CD14-positive monocyte (primary cell): ENCODE measurements at regions not wholly inside any gene's neighbourhood (a gene's known extent, or its start where the extent isn't known, plus 50 kb on each side); places are given as distances from the start of the nearest gene placed in this dataset.

ENCODE experiments used
- DNase-seq, 3 donors: peaks; one replicate each; pipeline ENCODE4 v3.0.0-alpha.2; 2011 to 2022
- H2AFZ ChIP-seq: 2 replicates; pipeline ENCODE4 v1.6.0; 2012; ENCODE audit warnings: mild to moderate bottlenecking, low read depth, low read length, inconsistent platforms; ENCODE audit not compliant: insufficient read depth, poor library complexity, severe bottlenecking
- H3K27ac ChIP-seq, 2 donors: 1 replicate in 1 of 2; 2 replicates in 1 of 2; pipeline ENCODE4 v1.5.1; 2012 to 2013; ENCODE audit warnings: low read length in 2 of 2, control low read depth in 1 of 2, inconsistent platforms in 1 of 2, low read depth in 1 of 2, mild to moderate bottlenecking in 1 of 2
- H3K27me3 ChIP-seq, 2 donors: one replicate each; pipeline versions ENCODE4 v1.6.0 to v1.6.1; 2011 to 2013; ENCODE audit warnings: low read length in 2 of 2; ENCODE audit not compliant: control insufficient read depth in 2 of 2, insufficient read depth in 2 of 2
- H3K36me3 ChIP-seq, 2 donors: replicated peaks in 1 of 2; 1 replicate in 1 of 2; 2 replicates in 1 of 2; pipeline versions ENCODE4 v1.5.1 to v1.6.1; 2012 to 2013; ENCODE audit warnings: low read length in 2 of 2, control low read depth in 1 of 2, inconsistent platforms in 1 of 2, mild to moderate bottlenecking in 1 of 2; ENCODE audit not compliant: insufficient read depth in 2 of 2, control insufficient read depth in 1 of 2
- H3K4me1 ChIP-seq, 2 donors: 1 replicate in 1 of 2; 2 replicates in 1 of 2; pipeline versions ENCODE4 v1.5.1 to v1.6.1; 2012 to 2013; ENCODE audit warnings: low read length in 2 of 2, control low read depth in 1 of 2, inconsistent platforms in 1 of 2, mild to moderate bottlenecking in 1 of 2, moderate library complexity in 1 of 2; ENCODE audit not compliant: insufficient read depth in 2 of 2, control insufficient read depth in 1 of 2
- H3K4me2 ChIP-seq: replicated peaks from 2 replicates; pipeline ENCODE3; 2012; ENCODE audit warnings: low read length, moderate library complexity, mild to moderate bottlenecking; ENCODE audit not compliant: poor library complexity, severe bottlenecking; ENCODE audit errors: extremely low read depth
- H3K4me3 ChIP-seq, 3 experiments: fragments of 200-600 bp in 1 of 3; sonication (generic) in 1 of 3; replicated peaks in 1 of 3; 1 replicate in 2 of 3; 2 replicates in 1 of 3; pipeline ENCODE4 v1.5.1; 2011 to 2013; ENCODE audit warnings: low read length in 3 of 3, mild to moderate bottlenecking in 3 of 3, control low read depth in 2 of 3, low read depth in 2 of 3, inconsistent platforms in 1 of 3, moderate library complexity in 1 of 3
- H3K79me2 ChIP-seq: 2 replicates; pipeline ENCODE4 v1.6.0; 2012; ENCODE audit warnings: mild to moderate bottlenecking, control low read depth, inconsistent platforms, low read length, moderate library complexity; ENCODE audit not compliant: insufficient read depth
- H3K9ac ChIP-seq: 2 replicates; pipeline ENCODE4 v1.6.0; 2017; ENCODE audit warnings: low read length, mild to moderate bottlenecking; ENCODE audit not compliant: insufficient read depth, poor library complexity, severe bottlenecking
- H3K9me3 ChIP-seq, 2 donors: replicated peaks in 1 of 2; 1 replicate in 1 of 2; 2 replicates in 1 of 2; pipeline versions ENCODE4 v1.5.1 to v1.6.1; 2012 to 2013; ENCODE audit warnings: low read length in 2 of 2, control low read depth in 1 of 2; ENCODE audit not compliant: control insufficient read depth in 1 of 2, insufficient read depth in 1 of 2
- H4K20me1 ChIP-seq: 2 replicates; pipeline ENCODE4 v1.6.0; 2012; ENCODE audit warnings: mild to moderate bottlenecking, low read length, control low read depth, moderate library complexity; ENCODE audit not compliant: insufficient read depth
- H3K27ac Mint-ChIP-seq, 7 donors: one replicate each; pipeline ENCODE4 v1.8.0; 2020; ENCODE audit warnings: mild to moderate bottlenecking in 7 of 7, mixed read lengths in 7 of 7, moderate library complexity in 6 of 7, inconsistent platforms in 2 of 7
- H3K27me3 Mint-ChIP-seq, 3 donors: one replicate each; pipeline ENCODE4 v1.8.0; 2021 to 2022; ENCODE audit warnings: low read depth in 3 of 3, mild to moderate bottlenecking in 3 of 3, mixed read lengths in 3 of 3, moderate library complexity in 3 of 3, inconsistent platforms in 1 of 3
- H3K36me3 Mint-ChIP-seq, 2 donors: one replicate each; pipeline ENCODE4 v1.8.0; 2020; ENCODE audit warnings: mixed read lengths in 2 of 2, inconsistent platforms in 1 of 2, mild to moderate bottlenecking in 1 of 2
- H3K4me1 Mint-ChIP-seq: one replicate; pipeline ENCODE4 v1.8.0; 2020; ENCODE audit warnings: mild to moderate bottlenecking, mixed read lengths
- H3K4me3 Mint-ChIP-seq, 2 donors: one replicate each; pipeline ENCODE4 v1.8.0; 2020; ENCODE audit warnings: mild to moderate bottlenecking in 2 of 2, mixed read lengths in 2 of 2, moderate library complexity in 1 of 2
- H3K9me3 Mint-ChIP-seq, 7 donors: one replicate each; pipeline ENCODE4 v1.8.0; 2020 to 2022; ENCODE audit warnings: mixed read lengths in 7 of 7, mild to moderate bottlenecking in 6 of 7, moderate library complexity in 6 of 7, inconsistent platforms in 2 of 7
- WGBS: methylation state at CpG from one replicate; pipeline ENCODE4 v1.1.5; 2013; ENCODE audit warnings: missing lambda C conversion rate; ENCODE audit not compliant: insufficient coverage; 5-methylcytosine and 5-hydroxymethylcytosine counted together
- intact Hi-C, 2 donors: fragments of 100-400 bp; cut with micrococcal nuclease; formaldehyde crosslinking; loops; one replicate each; pipeline versions ENCODE4 v1.15.0 to v1.15.1; 2023
- TF ChIP-seq, protein P1 (sequence below): fragments of 200-600 bp; IDR thresholded peaks from one replicate; pipeline ENCODE4 v1.8.0; 2022; ENCODE audit warnings: antibody characterized with exemption, mild to moderate bottlenecking

DNA sequence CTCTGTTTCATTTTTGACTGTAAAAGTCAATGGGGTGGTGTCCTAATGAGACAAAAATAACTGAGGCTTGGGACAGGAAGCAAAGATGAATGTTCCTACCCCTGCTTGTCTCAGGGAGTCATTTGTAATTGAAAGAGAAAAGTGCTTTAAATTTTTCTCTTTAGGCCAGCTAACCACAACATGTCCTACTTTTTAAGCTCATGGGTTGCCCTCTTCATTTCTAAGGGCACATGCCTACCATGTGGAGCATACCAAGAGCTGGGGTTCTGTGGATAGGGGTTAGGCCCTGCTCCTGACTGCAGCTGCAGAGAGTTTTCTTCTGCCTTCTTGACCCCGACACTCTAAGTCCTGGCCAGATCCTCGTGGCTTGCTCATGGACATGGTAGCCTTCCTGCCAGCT lies 96.8 kb upstream of the ARL4C start:
- no peaks in the 10 kb centered on the region for H3K36me3 Mint-ChIP-seq
- no peak overlapping the region for H3K4me3 Mint-ChIP-seq
- H3K27me3 Mint-ChIP-seq: peaks cover 0 to 9% (median 3%) of the 10 kb centered on the region in 3 donors
- Histone ChIP-seq H3K4me3 (no peak overlapping the region), H3K79me2 (no peaks in the 10 kb centered on the region), H3K9ac (no peak overlapping the region), H3K36me3 (no peaks in the 10 kb centered on the region), H2AFZ (no peak overlapping the region), H3K27ac (no peak overlapping the region), H3K4me1 (no peaks in the 10 kb centered on the region), H4K20me1 (no peaks in the 10 kb centered on the region), H3K27me3 (no peaks in the 10 kb centered on the region), H3K9me3 (no peaks in the 10 kb centered on the region), H3K4me2 (no peak overlapping the region)
- intact Hi-C loops: no loop called here
- DNase-seq: no peak
- TF ChIP-seq, protein P1, sequence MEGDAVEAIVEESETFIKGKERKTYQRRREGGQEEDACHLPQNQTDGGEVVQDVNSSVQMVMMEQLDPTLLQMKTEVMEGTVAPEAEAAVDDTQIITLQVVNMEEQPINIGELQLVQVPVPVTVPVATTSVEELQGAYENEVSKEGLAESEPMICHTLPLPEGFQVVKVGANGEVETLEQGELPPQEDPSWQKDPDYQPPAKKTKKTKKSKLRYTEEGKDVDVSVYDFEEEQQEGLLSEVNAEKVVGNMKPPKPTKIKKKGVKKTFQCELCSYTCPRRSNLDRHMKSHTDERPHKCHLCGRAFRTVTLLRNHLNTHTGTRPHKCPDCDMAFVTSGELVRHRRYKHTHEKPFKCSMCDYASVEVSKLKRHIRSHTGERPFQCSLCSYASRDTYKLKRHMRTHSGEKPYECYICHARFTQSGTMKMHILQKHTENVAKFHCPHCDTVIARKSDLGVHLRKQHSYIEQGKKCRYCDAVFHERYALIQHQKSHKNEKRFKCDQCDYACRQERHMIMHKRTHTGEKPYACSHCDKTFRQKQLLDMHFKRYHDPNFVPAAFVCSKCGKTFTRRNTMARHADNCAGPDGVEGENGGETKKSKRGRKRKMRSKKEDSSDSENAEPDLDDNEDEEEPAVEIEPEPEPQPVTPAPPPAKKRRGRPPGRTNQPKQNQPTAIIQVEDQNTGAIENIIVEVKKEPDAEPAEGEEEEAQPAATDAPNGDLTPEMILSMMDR: no peak
- H3K4me1 Mint-ChIP-seq: no peaks in the 10 kb centered on the region
- WGBS: 100% methylated on average over 2 of the region's 2 CpGs
- H3K27ac Mint-ChIP-seq: no peak overlapping the region
- H3K9me3 Mint-ChIP-seq: peaks cover 0 to 3% (median 2%) of the 10 kb centered on the region in 7 donors

- H3K36me3 ChIP-seq: no peaks in the 10 kb centered on the region
- Mint-ChIP-seq H3K27ac (no peak overlapping the region), H3K36me3 (no peaks in the 10 kb centered on the region), H3K4me3 (no peak overlapping the region), H3K4me1 (no peaks in the 10 kb centered on the region), H3K9me3 (peaks cover 0 to 3% (median 2%) of the 10 kb centered on the region in 7 donors), H3K27me3 (peaks cover 0 to 9% (median 3%) of the 10 kb centered on the region in 3 donors)
- intact Hi-C loops: no loop called here
- no peak overlapping the region for H3K4me3 ChIP-seq
- H3K4me1 ChIP-seq: no peaks in the 10 kb centered on the region
- no peak for DNase-seq
- no peak overlapping the region for H3K9ac ChIP-seq
- no peaks in the 10 kb centered on the region for H4K20me1 ChIP-seq
- H2AFZ ChIP-seq: no peak overlapping the region
- no peaks in the 10 kb centered on the region for H3K27me3 ChIP-seq
- no peaks in the 10 kb centered on the region for H3K79me2 ChIP-seq
- H3K27ac ChIP-seq: no peak overlapping the region
- H3K4me2 ChIP-seq: no peak overlapping the region
- H3K9me3 ChIP-seq: no peaks in the 10 kb centered on the region
- TF ChIP-seq, protein P1: no peak
- WGBS: 91% methylated on average over 5 of the region's 5 CpGs
Observed at GRCh38 chr2:234592541-234592940, 95.7 kb upstream of the ARL4C start.
